HG03432 (cell line): ENCODE measurements at regions not wholly inside any gene's neighbourhood (a gene's known extent, or its start where the extent isn't known, plus 50 kb on each side); places are given as distances from the start of the nearest gene placed in this dataset.

Source experiments
- ATAC-seq: cut with Tn5 transposase; IDR thresholded peaks from one replicate; pipeline ENCODE4 v1.9.1; 2021; ENCODE audit warnings: mild to moderate bottlenecking, moderate library complexity; ENCODE audit not compliant: unreplicated experiment

GRCh38 chr11:23542189-23542588 lies 681.9 kb upstream of the CCDC179 start:
- ATAC-seq = no peak

- no peak for ATAC-seq
Observed at GRCh38 chr11:23542816-23543215, 682.5 kb upstream of the CCDC179 start.

- no peak for ATAC-seq
Observed at GRCh38 chr11:23543651-23544222, 683.5 kb upstream of the CCDC179 start.

GRCh38 chr11:23551706-23552105 lies 691.4 kb upstream of the CCDC179 start:
- no peak for ATAC-seq

GRCh38 chr11:23554002-23554401 lies 693.7 kb upstream of the CCDC179 start:
- ATAC-seq = no peak

GRCh38 chr11:23555085-23555484 lies 694.8 kb upstream of the CCDC179 start:
- no peak for ATAC-seq

GRCh38 chr11:23556163-23556750 lies 696.0 kb upstream of the CCDC179 start:
- no peak for ATAC-seq

- ATAC-seq = no peak
Observed at GRCh38 chr11:23563591-23563990, 703.3 kb upstream of the CCDC179 start.

- no peak for ATAC-seq
Observed at GRCh38 chr11:23564370-23564769, 704.1 kb upstream of the CCDC179 start.

GRCh38 chr11:23569134-23569533 lies 708.9 kb upstream of the CCDC179 start:
- ATAC-seq = peak; percentile 38

GRCh38 chr11:23569547-23569946 lies 709.3 kb upstream of the CCDC179 start:
- ATAC-seq = peak; percentile 73

- ATAC-seq = no peak
Observed at GRCh38 chr11:23570828-23571227, 710.6 kb upstream of the CCDC179 start.

GRCh38 chr11:23573429-23573828 lies 713.2 kb upstream of the CCDC179 start:
- no peak for ATAC-seq

- no peak for ATAC-seq
Observed at GRCh38 chr11:23574149-23574548, 713.9 kb upstream of the CCDC179 start.

- ATAC-seq = no peak
Observed at GRCh38 chr11:23577296-23577695, 717.0 kb upstream of the CCDC179 start.

- ATAC-seq = no peak
Observed at GRCh38 chr11:23585416-23586104, 725.3 kb upstream of the CCDC179 start.

GRCh38 chr11:23586173-23586572 lies 725.9 kb upstream of the CCDC179 start:
- no peak for ATAC-seq

GRCh38 chr11:23590596-23591308 lies 730.5 kb upstream of the CCDC179 start:
- no peak for ATAC-seq

GRCh38 chr11:23594755-23595154 lies 734.5 kb upstream of the CCDC179 start:
- no peak for ATAC-seq

GRCh38 chr11:23604966-23605365 lies 744.7 kb upstream of the CCDC179 start:
- ATAC-seq = no peak

- ATAC-seq = no peak
Observed at GRCh38 chr11:23606191-23606590, 745.9 kb upstream of the CCDC179 start.

GRCh38 chr11:23611726-23612125 lies 751.5 kb upstream of the CCDC179 start:
- no peak for ATAC-seq
